K562 (cell line): ENCODE measurements at regions not wholly inside any gene's neighbourhood (a gene's known extent, or its start where the extent isn't known, plus 50 kb on each side); places are given as distances from the start of the nearest gene placed in this dataset.

Experiments
- BACH1 ChIP-seq: fragments of 200-800 bp; sonication (Bioruptor generic); IDR thresholded peaks from 2 replicates; pipeline ENCODE4 v1.6.1; 2016; ENCODE audit warnings: missing genetic modification characterization, missing compliant biosample characterization
- BCLAF1 ChIP-seq, 2 experiments: fragments of 450-650 bp in 1 of 2; IDR thresholded peaks; 2 replicates each; pipeline ENCODE4 v1.6.1; 2011 to 2017; ENCODE audit warnings: low read depth in 2 of 2, antibody characterized with exemption in 1 of 2, borderline replicate concordance in 1 of 2, low read length in 1 of 2, mild to moderate bottlenecking in 1 of 2, mixed read lengths in 1 of 2; ENCODE audit not compliant: control insufficient read depth in 1 of 2
- CBFA2T2 ChIP-seq: fragments of 450-650 bp; conservative IDR thresholded peaks from 2 replicates; pipeline ENCODE4 v1.6.1; 2017; ENCODE audit warnings: mild to moderate bottlenecking
- CC2D1A ChIP-seq: fragments of 450-650 bp; IDR thresholded peaks from 2 replicates; pipeline ENCODE4 v1.6.1; 2017; ENCODE audit warnings: mild to moderate bottlenecking
- CXXC5 ChIP-seq: fragments of 250-450 bp; sonication (Bioruptor Pico); IDR thresholded peaks from 2 replicates; pipeline ENCODE4 v1.8.0; 2022; ENCODE audit warnings: inconsistent platforms, mild to moderate bottlenecking, moderate library complexity
- DACH1 ChIP-seq: fragments of 450-650 bp; IDR thresholded peaks from 2 replicates; pipeline ENCODE4 v1.6.1; 2018; ENCODE audit not compliant: partially characterized antibody
- FOXM1 ChIP-seq, 2 experiments: fragments of 450-650 bp in 1 of 2; sonication (generic) in 1 of 2; formaldehyde crosslinking in 1 of 2; IDR thresholded peaks; 2 replicates each; pipeline versions ENCODE4 v1.6.1 to v1.9.0; 2017 to 2022; ENCODE audit warnings: low read depth in 2 of 2, mild to moderate bottlenecking in 2 of 2, missing genetic modification reagents in 1 of 2, moderate library complexity in 1 of 2
- GABPA ChIP-seq: fragments of 200-800 bp; sonication (Bioruptor generic); conservative IDR thresholded peaks from 2 replicates; pipeline ENCODE4 v1.6.1; 2016; ENCODE audit warnings: low read depth, missing genetic modification characterization, missing compliant biosample characterization
- GATA2 ChIP-seq: sonication (generic); formaldehyde crosslinking; IDR thresholded peaks from 2 replicates; pipeline ENCODE4 v1.4.0; 2020; ENCODE audit warnings: mild to moderate bottlenecking, missing genetic modification reagents
- KAT8 ChIP-seq: fragments of 450-650 bp; IDR thresholded peaks from 2 replicates; pipeline ENCODE4 v1.6.1; 2016; ENCODE audit warnings: low read depth, mild to moderate bottlenecking
- MED1 ChIP-seq: sonication (generic); formaldehyde crosslinking; IDR thresholded peaks from 2 replicates; pipeline ENCODE4 v1.8.1; 2023; ENCODE audit warnings: missing genetic modification reagents, borderline replicate concordance
- MYNN ChIP-seq, 2 experiments: sonication (generic); formaldehyde crosslinking in 1 of 2; IDR thresholded peaks; 2 replicates each; pipeline versions ENCODE4 v1.5.0 to v1.6.1; 2016 to 2020; ENCODE audit warnings: antibody characterized with exemption in 1 of 2, missing genetic modification reagents in 1 of 2
- NCOA4 ChIP-seq: fragments of 450-650 bp; IDR thresholded peaks from 2 replicates; pipeline ENCODE4 v1.6.1; 2018; ENCODE audit warnings: mild to moderate bottlenecking; ENCODE audit not compliant: partially characterized antibody
- NCOA6 ChIP-seq: fragments of 450-650 bp; IDR thresholded peaks from 2 replicates; pipeline ENCODE4 v1.6.1; 2017; ENCODE audit warnings: mild to moderate bottlenecking
- NR2C1 ChIP-seq, 2 experiments: fragments of 450-650 bp; IDR thresholded peaks; 2 replicates each; pipeline ENCODE4 v1.6.1; 2017; ENCODE audit warnings: mild to moderate bottlenecking in 2 of 2, antibody characterized with exemption in 1 of 2, inconsistent platforms in 1 of 2, missing compliant biosample characterization in 1 of 2, missing genetic modification characterization in 1 of 2
- SMARCA5 ChIP-seq: fragments of 450-650 bp; IDR thresholded peaks from 2 replicates; pipeline ENCODE4 v1.6.1; 2016
- TAF15 ChIP-seq: fragments of 200-400 bp; formaldehyde crosslinking; IDR thresholded peaks from 2 replicates; pipeline ENCODE4 v1.6.1; 2017; ENCODE audit warnings: mild to moderate bottlenecking, low read depth, low read length, moderate library complexity
- TARDBP ChIP-seq: fragments of 450-650 bp; IDR thresholded peaks from 2 replicates; pipeline ENCODE4 v1.6.1; 2016
- TEAD1 ChIP-seq, 2 experiments: fragments of 450-650 bp in 1 of 2; sonication (generic) in 1 of 2; formaldehyde crosslinking; IDR thresholded peaks; 2 replicates each; pipeline versions ENCODE4 v1.4.0 to v1.8.0; 2020 to 2022; ENCODE audit warnings: mild to moderate bottlenecking in 2 of 2, missing genetic modification reagents in 1 of 2
- ZNF445 ChIP-seq: fragments of 250-450 bp; sonication (Bioruptor Pico); IDR thresholded peaks from 2 replicates; pipeline ENCODE4 v1.4.0; 2020; ENCODE audit warnings: low read depth, mild to moderate bottlenecking, moderate library complexity
- TF ChIP-seq, protein P1 (sequence below): fragments of 450-650 bp; IDR thresholded peaks from 2 replicates; pipeline ENCODE4 v1.6.1; 2016; ENCODE audit warnings: mild to moderate bottlenecking
- TF ChIP-seq, protein P2 (sequence below): IDR thresholded peaks from 2 replicates; pipeline ENCODE4 v1.6.1; 2016; ENCODE audit warnings: missing genetic modification characterization, missing compliant biosample characterization
- TF ChIP-seq, protein P3 (sequence below): sonication (generic); formaldehyde crosslinking; IDR thresholded peaks from 2 replicates; pipeline ENCODE4 v1.5.0; 2020; ENCODE audit warnings: missing genetic modification reagents

GRCh38 chr3:193879864-193880242 lies 256.1 kb upstream of the HES1 start (continued):
- TF ChIP-seq, protein P1, sequence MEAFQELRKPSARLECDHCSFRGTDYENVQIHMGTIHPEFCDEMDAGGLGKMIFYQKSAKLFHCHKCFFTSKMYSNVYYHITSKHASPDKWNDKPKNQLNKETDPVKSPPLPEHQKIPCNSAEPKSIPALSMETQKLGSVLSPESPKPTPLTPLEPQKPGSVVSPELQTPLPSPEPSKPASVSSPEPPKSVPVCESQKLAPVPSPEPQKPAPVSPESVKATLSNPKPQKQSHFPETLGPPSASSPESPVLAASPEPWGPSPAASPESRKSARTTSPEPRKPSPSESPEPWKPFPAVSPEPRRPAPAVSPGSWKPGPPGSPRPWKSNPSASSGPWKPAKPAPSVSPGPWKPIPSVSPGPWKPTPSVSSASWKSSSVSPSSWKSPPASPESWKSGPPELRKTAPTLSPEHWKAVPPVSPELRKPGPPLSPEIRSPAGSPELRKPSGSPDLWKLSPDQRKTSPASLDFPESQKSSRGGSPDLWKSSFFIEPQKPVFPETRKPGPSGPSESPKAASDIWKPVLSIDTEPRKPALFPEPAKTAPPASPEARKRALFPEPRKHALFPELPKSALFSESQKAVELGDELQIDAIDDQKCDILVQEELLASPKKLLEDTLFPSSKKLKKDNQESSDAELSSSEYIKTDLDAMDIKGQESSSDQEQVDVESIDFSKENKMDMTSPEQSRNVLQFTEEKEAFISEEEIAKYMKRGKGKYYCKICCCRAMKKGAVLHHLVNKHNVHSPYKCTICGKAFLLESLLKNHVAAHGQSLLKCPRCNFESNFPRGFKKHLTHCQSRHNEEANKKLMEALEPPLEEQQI = no peak
- TF ChIP-seq CXXC5 (CRISPR knock-in tag) (no peak), MYNN (IDR thresholded peaks at IDR 0.05) (no peak), MYNN (CRISPR knock-in tag; IDR thresholded peaks at IDR 0.05) (no peak), TEAD1 (CRISPR knock-in tag; IDR thresholded peaks at IDR 0.05) (no peak), SMARCA5 (no peak), FOXM1 (IDR thresholded peaks at IDR 0.05; ENCODE audit: low read depth) (peak; percentile 21; the same call in 1 of the 2 replicates), FOXM1 (CRISPR knock-in tag; IDR thresholded peaks at IDR 0.05; ENCODE audit: low read depth) (no peak), KAT8 (no peak), GATA2 (CRISPR knock-in tag) (no peak), TARDBP (no peak), GABPA (tag) (no peak), BACH1 (tag) (no peak), NCOA4 (no peak), BCLAF1 (IDR thresholded peaks at IDR 0.05; ENCODE audit: borderline replicate concordance in 1 of 2, control insufficient read depth in 1 of 2, low read depth in 2 of 2, low read length in 1 of 2) (no peak), NR2C1 (IDR thresholded peaks at IDR 0.05) (no peak), NR2C1 (tag; IDR thresholded peaks at IDR 0.05) (no peak; the same call in 1 of the 2 replicates), NCOA6 (no peak), TAF15 (no peak), ZNF445 (no peak), CC2D1A (no peak), MED1 (no peak), DACH1 (peak; percentile 24), CBFA2T2 (peak; percentile 57)
- TF ChIP-seq, protein P2, sequence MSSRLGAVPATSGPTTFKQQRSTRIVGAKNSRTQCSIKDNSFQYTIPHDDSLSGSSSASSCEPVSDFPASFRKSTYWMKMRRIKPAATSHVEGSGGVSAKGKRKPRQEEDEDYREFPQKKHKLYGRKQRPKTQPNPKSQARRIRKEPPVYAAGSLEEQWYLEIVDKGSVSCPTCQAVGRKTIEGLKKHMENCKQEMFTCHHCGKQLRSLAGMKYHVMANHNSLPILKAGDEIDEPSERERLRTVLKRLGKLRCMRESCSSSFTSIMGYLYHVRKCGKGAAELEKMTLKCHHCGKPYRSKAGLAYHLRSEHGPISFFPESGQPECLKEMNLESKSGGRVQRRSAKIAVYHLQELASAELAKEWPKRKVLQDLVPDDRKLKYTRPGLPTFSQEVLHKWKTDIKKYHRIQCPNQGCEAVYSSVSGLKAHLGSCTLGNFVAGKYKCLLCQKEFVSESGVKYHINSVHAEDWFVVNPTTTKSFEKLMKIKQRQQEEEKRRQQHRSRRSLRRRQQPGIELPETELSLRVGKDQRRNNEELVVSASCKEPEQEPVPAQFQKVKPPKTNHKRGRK (tag) = no peak
- TF ChIP-seq, protein P3, sequence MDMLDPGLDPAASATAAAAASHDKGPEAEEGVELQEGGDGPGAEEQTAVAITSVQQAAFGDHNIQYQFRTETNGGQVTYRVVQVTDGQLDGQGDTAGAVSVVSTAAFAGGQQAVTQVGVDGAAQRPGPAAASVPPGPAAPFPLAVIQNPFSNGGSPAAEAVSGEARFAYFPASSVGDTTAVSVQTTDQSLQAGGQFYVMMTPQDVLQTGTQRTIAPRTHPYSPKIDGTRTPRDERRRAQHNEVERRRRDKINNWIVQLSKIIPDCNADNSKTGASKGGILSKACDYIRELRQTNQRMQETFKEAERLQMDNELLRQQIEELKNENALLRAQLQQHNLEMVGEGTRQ = no peak
